NCI-H2029 treated with DMSO at 0.1 percent for 48 hours (cell line): ENCODE measurements at regions not wholly inside any gene's neighbourhood (a gene's known extent, or its start where the extent isn't known, plus 50 kb on each side); places are given as distances from the start of the nearest gene placed in this dataset.

Experiments used
- DNase-seq: peaks from one replicate; lab custom pipeline; 2025; lab: John Stamatoyannopoulos, UW

DNA sequence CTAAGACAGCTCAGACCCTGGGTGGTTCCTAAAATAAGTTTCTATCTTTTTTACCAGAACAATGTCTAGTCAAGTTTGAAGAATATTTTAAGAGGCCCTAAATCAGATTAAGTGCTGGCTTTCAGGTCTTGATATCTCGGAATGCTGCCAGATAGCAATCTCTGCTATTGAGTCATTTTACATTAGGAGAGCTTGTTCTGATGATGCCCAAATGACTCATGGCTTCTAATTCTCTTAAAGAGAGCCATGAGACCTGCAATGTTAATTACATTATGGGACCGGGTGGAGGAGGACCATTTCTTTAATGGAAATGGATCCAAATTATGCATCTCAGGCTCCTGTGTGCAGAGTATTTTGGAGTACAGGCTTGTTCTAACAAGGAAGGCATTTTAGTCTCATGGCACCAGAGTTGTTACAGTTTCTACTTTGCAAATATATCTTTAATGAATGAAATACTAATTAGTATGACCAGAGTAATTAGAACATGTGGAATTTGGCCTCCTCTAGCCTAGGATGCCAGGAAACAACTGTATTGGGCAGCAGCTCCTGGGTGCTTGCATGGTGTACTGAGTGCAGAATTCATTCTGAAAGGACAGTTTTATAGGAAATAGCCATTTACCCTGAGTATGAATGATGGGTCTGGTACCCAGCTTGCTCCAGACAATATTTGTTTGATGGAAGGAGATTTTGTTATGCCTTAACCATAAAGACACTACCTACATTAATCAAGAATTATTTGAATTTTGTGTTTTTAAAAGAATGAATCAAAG, 94.0 kb upstream of the SULT1C3 start:
- DNase-seq, result no peak

DNA sequence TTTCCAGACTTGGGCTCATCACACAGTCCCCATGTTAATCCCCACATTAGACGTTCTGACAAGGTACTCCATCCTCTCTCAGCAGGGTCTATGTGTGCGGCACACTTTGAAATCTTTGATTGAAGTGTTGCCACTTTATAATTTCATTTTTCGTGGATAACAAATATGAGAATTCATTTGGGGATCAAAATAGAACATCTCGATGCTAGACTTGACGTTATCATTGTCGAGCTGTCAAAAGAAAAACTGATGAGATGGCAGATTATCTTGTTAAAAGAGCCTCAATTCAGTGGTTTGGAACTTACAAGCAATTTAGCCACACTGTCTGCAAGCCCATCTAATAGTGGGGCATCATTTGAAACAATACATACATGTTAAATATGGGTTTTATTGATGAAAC, 91.2 kb upstream of the SULT1C3 start:
- DNase-seq, result no peak

DNA sequence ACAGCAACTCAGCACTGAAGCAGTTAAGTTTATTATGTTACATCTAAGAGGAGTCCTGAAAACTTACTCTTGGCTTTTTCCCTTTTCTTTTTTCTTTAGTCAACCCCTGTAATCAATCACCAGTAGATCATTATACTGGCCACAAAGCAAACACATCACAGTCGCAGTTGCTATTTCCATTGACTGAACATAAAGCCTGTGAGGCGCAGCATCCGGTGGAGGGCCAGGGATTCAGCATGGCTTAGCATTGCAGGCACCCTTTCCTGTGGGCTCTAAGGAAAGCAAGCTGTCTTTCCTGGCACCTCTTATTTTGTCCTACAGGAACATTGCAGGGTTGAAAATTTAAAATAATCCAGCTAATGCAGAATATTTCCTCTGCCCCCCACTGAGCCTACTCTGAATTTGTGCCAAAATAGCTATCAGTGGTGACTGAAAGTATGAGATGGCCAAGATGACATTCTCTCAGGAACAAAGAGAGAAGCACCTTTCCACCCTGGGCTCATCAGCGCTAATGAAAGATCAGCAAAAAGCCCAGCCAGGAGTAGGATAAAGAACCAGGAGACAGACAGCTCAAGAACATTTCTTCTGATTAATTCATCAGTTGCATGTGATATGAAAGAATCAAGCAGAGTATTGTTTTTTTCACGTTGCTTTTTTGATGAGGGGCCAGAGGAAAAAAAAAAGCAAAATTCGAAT, 85.3 kb upstream of the SULT1C3 start:
- no peak for DNase-seq

DNA sequence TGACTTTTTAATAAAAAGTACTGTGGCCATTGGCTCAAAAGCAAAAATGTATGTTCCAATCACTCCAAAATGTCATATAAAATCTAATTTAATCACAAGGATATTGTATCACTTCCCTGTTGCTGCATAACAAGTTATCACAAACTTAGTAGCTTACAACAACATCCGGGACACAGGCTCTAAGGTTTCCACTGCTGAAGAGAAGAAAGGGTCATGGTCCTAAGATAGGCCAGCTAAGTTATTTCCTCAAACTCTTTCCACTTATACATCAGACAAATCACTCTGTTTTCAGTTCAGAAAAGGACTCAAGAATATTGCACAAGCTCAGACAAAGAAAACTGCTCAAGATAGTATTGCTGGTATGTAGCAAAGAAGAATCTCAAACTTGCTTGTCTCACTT, 78.5 kb upstream of the SULT1C3 start:
- no peak for DNase-seq

DNA sequence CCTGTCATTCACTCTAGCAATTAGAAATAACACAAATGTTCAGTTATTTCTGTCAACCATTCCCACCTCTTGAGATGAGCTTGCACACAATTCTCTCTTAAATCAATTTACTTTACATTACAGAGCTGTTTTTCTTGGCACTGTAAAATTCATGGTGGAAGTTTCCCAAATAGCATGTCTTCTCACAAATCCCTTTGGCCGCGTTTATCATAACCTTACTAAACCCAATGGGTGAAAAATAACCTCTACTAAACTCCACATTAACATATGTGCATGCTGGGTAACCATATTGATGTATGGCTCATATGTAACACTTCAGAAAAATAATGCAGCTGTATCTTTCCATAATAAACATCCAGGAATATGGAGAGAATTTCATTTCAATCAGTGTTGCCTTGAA, 75.5 kb upstream of the SULT1C3 start:
- DNase-seq, result no peak

DNA sequence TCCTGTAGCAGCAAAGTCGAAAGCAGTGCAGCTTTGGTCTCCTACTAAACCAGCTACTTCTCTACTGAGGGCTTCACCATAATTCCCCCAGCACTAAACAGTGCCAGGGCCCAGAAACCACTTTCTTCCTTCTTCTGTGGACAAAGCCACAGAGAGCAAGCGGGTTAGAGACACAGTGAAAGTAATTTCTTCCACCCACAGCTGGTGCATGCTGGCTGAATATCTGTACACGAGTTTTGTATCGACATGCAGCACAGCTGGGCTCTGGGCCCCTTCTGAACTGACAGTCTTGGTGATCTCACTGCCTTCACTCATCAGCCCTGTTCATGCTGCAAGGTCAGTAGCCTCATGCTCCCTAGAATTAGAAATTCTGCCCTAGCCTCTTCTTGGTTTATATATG, 74.0 kb upstream of the SULT1C3 start:
- no peak for DNase-seq

DNA sequence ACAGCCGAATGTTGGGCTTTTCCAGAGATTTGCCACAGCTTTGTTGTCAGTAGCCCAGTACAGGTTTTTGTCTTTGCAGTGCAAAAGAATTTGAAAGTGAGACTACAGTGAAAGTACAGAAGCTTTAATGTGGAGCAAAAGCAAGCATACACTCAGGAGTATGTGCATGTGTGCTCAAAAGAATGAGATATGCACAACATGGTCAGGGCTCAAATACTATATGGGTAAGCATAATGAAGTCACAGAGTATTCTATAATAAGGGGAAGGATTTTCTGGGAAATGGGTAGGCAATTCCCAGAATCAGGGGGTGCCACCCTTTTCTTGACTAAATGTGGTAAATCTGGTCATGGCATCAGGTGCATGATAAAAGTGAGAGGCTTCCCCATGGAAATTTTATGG, 72.1 kb upstream of the SULT1C3 start:
- no peak for DNase-seq

DNA sequence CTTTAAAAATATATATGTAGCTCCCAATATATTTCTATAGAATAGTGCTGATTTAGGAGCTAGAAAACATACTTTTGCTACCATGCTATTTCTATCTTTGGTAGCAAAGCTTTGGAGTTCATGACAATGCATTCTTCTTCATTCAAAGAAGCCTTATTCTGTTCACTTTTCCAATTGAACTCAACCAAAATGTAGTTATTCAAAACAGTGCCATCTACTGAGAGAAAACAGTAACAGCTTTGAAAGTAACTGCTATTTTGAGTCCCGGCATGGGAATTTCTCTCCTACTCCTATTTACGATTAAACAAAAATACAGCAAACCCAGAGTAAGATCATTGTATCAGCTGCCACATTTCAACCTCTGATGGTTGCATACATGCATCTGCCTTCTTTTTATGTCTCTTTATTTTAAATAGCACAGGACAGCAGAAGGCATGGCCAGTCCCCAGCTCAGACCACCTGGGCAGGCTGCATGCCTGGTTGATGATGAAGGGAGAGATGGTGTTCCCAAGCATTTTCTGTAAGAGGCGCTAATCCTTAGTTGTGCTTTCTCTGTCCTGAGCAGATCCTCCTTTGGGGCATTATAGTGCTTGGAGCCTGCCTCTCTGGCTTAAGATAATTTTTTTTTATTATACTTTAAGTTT, 69.7 kb upstream of the SULT1C3 start:
- DNase-seq, result no peak

DNA sequence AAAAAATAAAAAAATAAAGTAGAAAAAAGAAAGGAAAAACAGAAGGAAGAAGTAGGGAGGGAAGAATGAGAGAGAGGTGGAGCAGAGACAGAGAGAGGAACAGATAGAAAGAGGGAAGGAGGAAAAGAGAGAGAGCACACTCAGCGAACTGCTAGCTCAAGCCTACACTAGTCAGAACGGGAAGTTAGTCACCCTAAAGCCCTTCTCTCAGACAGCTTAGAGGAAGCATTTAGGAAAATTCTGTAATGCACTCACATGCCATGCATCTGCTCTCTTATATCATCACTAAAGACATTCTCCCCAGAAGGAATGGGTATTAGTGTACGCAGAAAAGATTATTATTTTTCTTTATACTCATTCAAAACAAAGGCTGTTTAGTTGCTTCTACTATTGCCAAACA, 68.1 kb upstream of the SULT1C3 start:
- DNase-seq, result no peak

DNA sequence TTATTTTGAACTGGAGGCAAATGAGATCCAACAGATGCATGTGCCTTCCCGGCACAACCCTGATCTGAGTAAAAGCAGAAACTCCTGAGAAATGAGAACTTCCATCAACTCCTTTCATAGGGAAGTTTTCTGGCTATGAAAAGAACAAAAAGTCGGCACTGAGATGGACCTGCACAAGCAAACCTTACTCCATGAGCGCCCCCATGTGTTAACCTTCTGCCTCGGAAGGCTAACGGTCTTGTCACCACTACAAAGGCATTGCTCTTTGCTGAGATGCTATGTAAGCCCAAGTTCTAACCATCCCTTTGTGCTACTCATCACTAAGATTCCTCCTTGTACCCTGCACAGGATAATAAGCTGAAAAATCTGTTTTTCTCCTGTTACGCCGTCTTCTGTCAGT, 57.3 kb upstream of the SULT1C3 start:
- no peak for DNase-seq

DNA sequence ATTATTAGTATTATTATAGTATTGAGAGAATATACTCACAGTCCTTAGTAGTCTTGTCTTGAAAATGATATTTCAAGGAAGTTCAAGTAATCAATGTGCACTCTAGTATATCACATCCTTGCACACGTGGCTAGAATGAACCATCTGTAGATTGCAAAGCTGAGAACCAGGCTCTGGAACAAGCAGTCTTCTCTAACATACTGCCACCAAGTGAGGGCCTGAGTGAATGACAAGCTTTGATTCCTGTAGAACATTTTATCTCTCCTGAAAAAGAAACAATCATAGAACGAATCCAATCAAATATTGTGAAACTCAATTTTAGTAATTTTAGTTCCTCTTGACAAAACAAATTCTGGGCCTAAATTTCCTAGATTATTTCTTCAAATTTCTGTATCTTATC, 55.3 kb upstream of the SULT1C3 start:
- DNase-seq, result no peak

DNA sequence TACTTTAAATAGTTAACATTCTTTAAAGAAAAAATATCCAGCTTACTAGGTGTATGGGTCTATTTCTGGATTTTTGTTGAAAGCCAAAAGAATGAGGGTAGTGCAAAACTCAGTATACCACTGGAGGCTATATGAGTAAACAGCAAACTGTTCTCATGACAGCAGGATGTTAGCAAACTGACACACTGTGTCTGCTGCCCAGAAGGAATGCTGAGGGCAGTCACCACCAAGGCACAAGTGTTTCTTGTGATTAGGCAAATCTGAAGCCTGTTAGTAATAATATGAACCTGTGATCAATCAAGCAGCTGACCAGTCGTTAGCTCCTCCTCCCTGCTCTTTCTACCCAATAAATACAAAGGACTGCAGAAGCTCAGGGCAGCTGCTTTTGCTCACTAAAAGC, 50.5 kb upstream of the SULT1C3 start:
- DNase-seq, result no peak
